WTC11 (cell line): ENCODE measurements at regions not wholly inside any gene's neighbourhood (a gene's known extent, or its start where the extent isn't known, plus 50 kb on each side); places are given as distances from the start of the nearest gene placed in this dataset.

ENCODE experiments used
- ATAC-seq: fragments of 200-7000 bp; cut with Tn5 transposase; 2 replicates; pipeline ENCODE4 v1.10.0; 2021; ENCODE audit warnings: mild to moderate bottlenecking, moderate library complexity
- CTCF ChIA-PET: fragments of 300-600 bp; sonication (Branson Sonifier 250); formaldehyde crosslinking; loops from one replicate; lab custom pipeline; 2021; ENCODE audit warnings: antibody characterized with exemption; lab: Charles Lee
- POLR2A ChIA-PET: fragments of 350-600 bp; sonication (Branson Sonifier 250); formaldehyde crosslinking; loops from one replicate; lab custom pipeline; 2021; ENCODE audit warnings: antibody characterized with exemption; lab: Charles Lee
- DNase-seq: peaks from one replicate; pipeline ENCODE4 v3.0.0; 2021; ENCODE audit warnings: low spot score
- H3K27ac Mint-ChIP-seq: 2 replicates; pipeline ENCODE4 v1.8.0; 2021; ENCODE audit warnings: mixed read lengths
- H3K27me3 Mint-ChIP-seq: 2 replicates; pipeline ENCODE4 v1.8.0; 2021; ENCODE audit warnings: low read depth, mild to moderate bottlenecking, moderate library complexity, mixed read lengths
- H3K36me3 Mint-ChIP-seq: 2 replicates; pipeline ENCODE4 v1.8.0; 2021; ENCODE audit warnings: mixed read lengths
- H3K4me1 Mint-ChIP-seq: 2 replicates; pipeline ENCODE4 v1.8.0; 2022; ENCODE audit warnings: mixed read lengths
- H3K4me3 Mint-ChIP-seq: 2 replicates; pipeline ENCODE4 v1.8.0; 2021; ENCODE audit warnings: mild to moderate bottlenecking, moderate library complexity, mixed read lengths
- H3K9me3 Mint-ChIP-seq: 2 replicates; pipeline ENCODE4 v1.8.0; 2021; ENCODE audit warnings: mixed read lengths
- AR ChIP-seq: fragments of 250-450 bp; sonication (Bioruptor Pico); IDR thresholded peaks from 2 replicates; pipeline ENCODE4 v1.9.0; 2021; ENCODE audit warnings: mild to moderate bottlenecking
- ATF3 ChIP-seq: sonication (generic); formaldehyde crosslinking; conservative IDR thresholded peaks from 2 replicates; pipeline ENCODE4 v1.8.1; 2022; ENCODE audit warnings: mild to moderate bottlenecking, missing genetic modification reagents
- E2F4 ChIP-seq: sonication (generic); formaldehyde crosslinking; IDR thresholded peaks from 2 replicates; pipeline ENCODE4 v1.8.1; 2022; ENCODE audit warnings: low read depth, mild to moderate bottlenecking, moderate library complexity, missing genetic modification reagents, borderline replicate concordance
- ERG ChIP-seq: fragments of 250-450 bp; sonication (Bioruptor Pico); IDR thresholded peaks from 2 replicates; pipeline ENCODE4 v1.8.0; 2021; ENCODE audit warnings: mild to moderate bottlenecking
- ETV6 ChIP-seq: sonication (generic); formaldehyde crosslinking; IDR thresholded peaks from 2 replicates; pipeline ENCODE4 v1.8.1; 2022; ENCODE audit warnings: mild to moderate bottlenecking, missing genetic modification reagents
- FOXJ3 ChIP-seq: sonication (generic); formaldehyde crosslinking; IDR thresholded peaks from 2 replicates; pipeline ENCODE4 v1.9.0; 2021; ENCODE audit warnings: missing genetic modification reagents, mild to moderate bottlenecking, borderline replicate concordance
- FOXK1 ChIP-seq: sonication (generic); formaldehyde crosslinking; IDR thresholded peaks from 2 replicates; pipeline ENCODE4 v1.8.0; 2022; ENCODE audit warnings: mild to moderate bottlenecking, moderate library complexity, missing genetic modification reagents
- FOXP1 ChIP-seq: sonication (generic); formaldehyde crosslinking; IDR thresholded peaks from 2 replicates; pipeline ENCODE4 v1.8.0; 2022; ENCODE audit warnings: missing genetic modification reagents, mild to moderate bottlenecking, moderate library complexity, borderline replicate concordance
- GRHL2 ChIP-seq: fragments of 250-450 bp; sonication (Bioruptor Pico); IDR thresholded peaks from 2 replicates; pipeline ENCODE4 v1.8.0; 2022; ENCODE audit warnings: mild to moderate bottlenecking, moderate library complexity; ENCODE audit not compliant: insufficient replicate concordance, severe bottlenecking
- MXD4 ChIP-seq: fragments of 250-450 bp; sonication (Bioruptor Pico); IDR thresholded peaks from 2 replicates; pipeline ENCODE4 v1.8.0; 2021; ENCODE audit warnings: mild to moderate bottlenecking, moderate library complexity, borderline replicate concordance
- NR1H2 ChIP-seq: sonication (generic); formaldehyde crosslinking; IDR thresholded peaks from 2 replicates; pipeline ENCODE4 v1.9.0; 2021; ENCODE audit warnings: mild to moderate bottlenecking, moderate library complexity, missing genetic modification reagents
- NR3C1 ChIP-seq: sonication (generic); formaldehyde crosslinking; conservative IDR thresholded peaks from 2 replicates; pipeline ENCODE4 v1.8.1; 2023; ENCODE audit warnings: low read depth, mild to moderate bottlenecking, missing genetic modification reagents
- RELA ChIP-seq: sonication (generic); formaldehyde crosslinking; IDR thresholded peaks from 2 replicates; pipeline ENCODE4 v1.8.1; 2022; ENCODE audit warnings: missing genetic modification reagents, mild to moderate bottlenecking, borderline replicate concordance
- SMAD4 ChIP-seq: sonication (generic); formaldehyde crosslinking; IDR thresholded peaks from 2 replicates; pipeline ENCODE4 v1.8.0; 2022; ENCODE audit warnings: mild to moderate bottlenecking, missing genetic modification reagents
- ZNF263 ChIP-seq: sonication (generic); formaldehyde crosslinking; IDR thresholded peaks from 2 replicates; pipeline ENCODE4 v1.8.1; 2022; ENCODE audit warnings: low read depth, mild to moderate bottlenecking, moderate library complexity, missing genetic modification reagents
- ZNF416 ChIP-seq: fragments of 250-450 bp; sonication (Bioruptor Pico); IDR thresholded peaks from 2 replicates; pipeline ENCODE4 v1.9.0; 2021; ENCODE audit warnings: mild to moderate bottlenecking, inconsistent platforms
- ZNF425 ChIP-seq: fragments of 250-450 bp; sonication (Bioruptor Pico); conservative IDR thresholded peaks from 2 replicates; pipeline ENCODE4 v1.9.0; 2021; ENCODE audit warnings: mild to moderate bottlenecking
- ZNF532 ChIP-seq: fragments of 250-450 bp; sonication (Bioruptor Pico); IDR thresholded peaks from 2 replicates; pipeline ENCODE4 v1.9.0; 2021; ENCODE audit warnings: mild to moderate bottlenecking, borderline replicate concordance
- ZSCAN18 ChIP-seq: fragments of 250-450 bp; sonication (Bioruptor Pico); IDR thresholded peaks from 2 replicates; pipeline ENCODE4 v2.1.2; 2022; ENCODE audit warnings: mild to moderate bottlenecking, moderate library complexity

- ChIA-PET POLR2A (no interaction called here), CTCF (no interaction called here)
- no peak overlapping the region for H3K27ac Mint-ChIP-seq
Observed at GRCh38 chr7:23981314-23981713, 271.3 kb downstream of the STK31 start.

More at GRCh38 chr7:23981314-23981713, 271.3 kb downstream of the STK31 start:
- DNase-seq (no peak), ATAC-seq (no peak)
- Mint-ChIP-seq H3K9me3 (peaks cover 14% of the 10 kb centered on the region), H3K27me3 (no peaks in the 10 kb centered on the region; the same call in 1 of the 2 replicates), H3K36me3 (no peaks in the 10 kb centered on the region), H3K4me3 (no peak overlapping the region), H3K4me1 (no peaks in the 10 kb centered on the region)
- TF ChIP-seq ERG (no peak), ZNF263 (no peak), NR3C1 (CRISPR knock-in tag) (no peak), AR (CRISPR knock-in tag) (no peak), ETV6 (CRISPR knock-in tag) (no peak), FOXP1 (no peak), E2F4 (CRISPR knock-in tag) (no peak), ZNF416 (no peak), GRHL2 (no peak), ZNF425 (CRISPR knock-in tag) (no peak), MXD4 (no peak), RELA (CRISPR knock-in tag) (no peak), SMAD4 (CRISPR knock-in tag) (no peak), ATF3 (no peak), ZNF532 (CRISPR knock-in tag) (no peak), ZSCAN18 (CRISPR knock-in tag) (no peak), FOXK1 (CRISPR knock-in tag) (no peak), NR1H2 (CRISPR knock-in tag) (no peak), FOXJ3 (no peak)
